Right atrium auricular region (tissue), 2 donors: ENCODE measurements at regions not wholly inside any gene's neighbourhood (a gene's known extent, or its start where the extent isn't known, plus 50 kb on each side); places are given as distances from the start of the nearest gene placed in this dataset.
"Not testable (repeated sequence)": the region's sequence is repeated elsewhere in the genome, so short reads cannot be mapped to it uniquely, and the experiment has no call there.

Experiments
- DNase-seq: peaks from one replicate; pipeline ENCODE4 v3.0.0-alpha.2; 2019; ENCODE audit warnings: low spot score
- H3K27ac ChIP-seq, 2 donors: fragments of 200-600 bp; sonication (generic); 1 replicate in 1 of 2; 2 replicates in 1 of 2; pipeline ENCODE4 v1.5.1; 2016 to 2019
- H3K27me3 ChIP-seq, 2 donors: fragments of 200-600 bp; sonication (generic); one replicate each; pipeline versions ENCODE4 v1.5.1 to v1.6.0; 2017 to 2019
- H3K36me3 ChIP-seq: fragments of 200-600 bp; sonication (generic); one replicate; pipeline ENCODE4 v1.5.1; 2016
- H3K4me1 ChIP-seq, 2 donors: fragments of 200-600 bp; sonication (generic); one replicate each; pipeline versions ENCODE4 v1.5.1 to v1.6.0; 2017 to 2019
- H3K4me3 ChIP-seq, 2 donors: fragments of 200-600 bp; sonication (generic); 1 replicate in 1 of 2; 2 replicates in 1 of 2; pipeline ENCODE4 v1.5.1; 2017 to 2019; ENCODE audit warnings: mild to moderate bottlenecking in 1 of 2, moderate library complexity in 1 of 2
- H3K9me3 ChIP-seq, 2 donors: fragments of 200-600 bp; sonication (generic); one replicate each; pipeline ENCODE4 v1.5.1; 2019
- TF ChIP-seq, protein P1 (sequence below), 2 donors: fragments of 200-600 bp; sonication (generic); IDR thresholded peaks; one replicate each; pipeline ENCODE4 v1.5.1; 2019; ENCODE audit warnings: antibody characterized with exemption in 2 of 2

- no peak overlapping the region for H3K4me3 ChIP-seq
- DNase-seq: no peak
- TF ChIP-seq, protein P1, sequence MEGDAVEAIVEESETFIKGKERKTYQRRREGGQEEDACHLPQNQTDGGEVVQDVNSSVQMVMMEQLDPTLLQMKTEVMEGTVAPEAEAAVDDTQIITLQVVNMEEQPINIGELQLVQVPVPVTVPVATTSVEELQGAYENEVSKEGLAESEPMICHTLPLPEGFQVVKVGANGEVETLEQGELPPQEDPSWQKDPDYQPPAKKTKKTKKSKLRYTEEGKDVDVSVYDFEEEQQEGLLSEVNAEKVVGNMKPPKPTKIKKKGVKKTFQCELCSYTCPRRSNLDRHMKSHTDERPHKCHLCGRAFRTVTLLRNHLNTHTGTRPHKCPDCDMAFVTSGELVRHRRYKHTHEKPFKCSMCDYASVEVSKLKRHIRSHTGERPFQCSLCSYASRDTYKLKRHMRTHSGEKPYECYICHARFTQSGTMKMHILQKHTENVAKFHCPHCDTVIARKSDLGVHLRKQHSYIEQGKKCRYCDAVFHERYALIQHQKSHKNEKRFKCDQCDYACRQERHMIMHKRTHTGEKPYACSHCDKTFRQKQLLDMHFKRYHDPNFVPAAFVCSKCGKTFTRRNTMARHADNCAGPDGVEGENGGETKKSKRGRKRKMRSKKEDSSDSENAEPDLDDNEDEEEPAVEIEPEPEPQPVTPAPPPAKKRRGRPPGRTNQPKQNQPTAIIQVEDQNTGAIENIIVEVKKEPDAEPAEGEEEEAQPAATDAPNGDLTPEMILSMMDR (IDR thresholded peaks at IDR 0.05): no peak
Observed at GRCh38 chr4:89493367-89493766, 185.8 kb upstream of the GPRIN3 start.

GRCh38 chr4:89492581-89493071, 185.0 kb upstream of the GPRIN3 start:
- Histone ChIP-seq H3K27ac (no peak overlapping the region), H3K4me3 (no peak overlapping the region), H3K27me3 (no peaks in the 10 kb centered on the region), H3K36me3 (no peaks in the 10 kb centered on the region), H3K9me3 (no peaks in the 10 kb centered on the region), H3K4me1 (no peaks in the 10 kb centered on the region)
- DNase-seq: no peak
- TF ChIP-seq, protein P1 (IDR thresholded peaks at IDR 0.05): no peak

More at GRCh38 chr4:89493367-89493766, 185.8 kb upstream of the GPRIN3 start:
- no peak overlapping the region for H3K27ac ChIP-seq
- no peaks in the 10 kb centered on the region for H3K36me3 ChIP-seq
- H3K4me1 ChIP-seq: no peaks in the 10 kb centered on the region
- no peaks in the 10 kb centered on the region for H3K9me3 ChIP-seq
- no peaks in the 10 kb centered on the region for H3K27me3 ChIP-seq

- no peaks in the 10 kb centered on the region for H3K9me3 ChIP-seq
- DNase-seq: no peak
- TF ChIP-seq, protein P1 (IDR thresholded peaks at IDR 0.05): no peak
- no peak overlapping the region for H3K4me3 ChIP-seq
- H3K4me1 ChIP-seq: no peaks in the 10 kb centered on the region
- H3K36me3 ChIP-seq: no peaks in the 10 kb centered on the region
- no peak overlapping the region for H3K27ac ChIP-seq
- H3K27me3 ChIP-seq: no peaks in the 10 kb centered on the region
Observed at GRCh38 chr4:89491761-89492160, 184.2 kb upstream of the GPRIN3 start.

- not testable (repeated sequence) for H3K27me3 ChIP-seq, H3K4me1 ChIP-seq, H3K9me3 ChIP-seq, H3K4me3 ChIP-seq, H3K27ac ChIP-seq, DNase-seq, H3K36me3 ChIP-seq
Observed at GRCh38 chr4:89489921-89490431, 182.4 kb upstream of the GPRIN3 start.

DNA sequence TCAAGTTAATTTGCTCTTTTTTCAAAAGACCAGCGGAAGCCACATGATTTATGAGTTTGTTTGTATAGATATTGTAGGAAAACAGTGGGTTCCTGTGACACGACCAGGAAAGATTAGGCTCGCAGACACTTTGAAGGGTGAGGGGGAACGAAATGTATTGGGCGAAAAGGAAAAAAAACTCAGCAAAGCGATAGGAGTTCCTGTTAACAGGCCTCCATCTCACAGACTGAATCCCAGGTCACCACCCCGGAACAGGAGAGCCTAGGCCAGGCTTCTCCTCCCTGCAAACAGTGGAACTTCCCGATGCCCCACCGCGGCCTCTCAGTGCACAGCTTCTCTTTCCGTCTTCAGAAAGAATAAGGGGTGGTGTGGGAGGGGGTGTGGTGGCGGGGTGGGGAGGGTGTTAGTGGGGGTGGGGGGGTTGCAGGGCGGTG, 181.8 kb upstream of the GPRIN3 start:
- H3K36me3 ChIP-seq: no peaks in the 10 kb centered on the region
- H3K27me3 ChIP-seq: no peaks in the 10 kb centered on the region
- TF ChIP-seq, protein P1 (IDR thresholded peaks at IDR 0.05): no peak
- no peak overlapping the region for H3K4me3 ChIP-seq
- no peaks in the 10 kb centered on the region for H3K4me1 ChIP-seq
- no peak for DNase-seq
- no peak overlapping the region for H3K27ac ChIP-seq
- no peaks in the 10 kb centered on the region for H3K9me3 ChIP-seq

GRCh38 chr4:89488736-89489135, 181.1 kb upstream of the GPRIN3 start:
- no peaks in the 10 kb centered on the region for H3K27me3 ChIP-seq
- H3K9me3 ChIP-seq: no peaks in the 10 kb centered on the region
- H3K4me1 ChIP-seq: no peaks in the 10 kb centered on the region
- no peak overlapping the region for H3K27ac ChIP-seq
- no peaks in the 10 kb centered on the region for H3K36me3 ChIP-seq
- TF ChIP-seq, protein P1 (IDR thresholded peaks at IDR 0.05): no peak
- no peak overlapping the region for H3K4me3 ChIP-seq
- no peak for DNase-seq
